ENCODE measurements at regions not wholly inside any gene's neighbourhood (a gene's known extent, or its start where the extent isn't known, plus 50 kb on each side); places are given as distances from the start of the nearest gene placed in this dataset.

DNA sequence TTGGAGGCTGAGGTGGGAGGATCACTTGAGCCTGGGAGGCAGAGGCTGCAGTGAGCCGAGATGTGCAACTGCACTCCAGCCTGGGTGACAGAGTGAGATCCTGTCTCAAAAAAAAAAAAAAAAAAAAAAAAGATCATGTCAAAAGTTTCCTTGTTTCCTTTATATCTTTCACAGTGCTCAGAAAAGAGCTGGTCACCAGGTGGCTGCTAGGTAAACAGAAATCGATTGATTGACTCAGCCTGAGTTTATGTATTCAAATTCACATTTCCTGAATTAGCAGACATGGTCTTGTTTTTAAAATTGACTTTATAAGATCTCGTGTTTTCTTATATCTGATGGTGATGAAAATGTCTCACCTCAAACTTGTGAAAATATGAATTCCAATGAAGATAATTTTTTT lies 261.8 kb upstream of the FANCL start:
- no TSS peak for BruUV-seq (replicated peaks)
- Histone ChIP-seq H3K36me3 (ENCODE audit: low read depth) (no peaks in the 10 kb centered on the region), H2AFZ (no peak overlapping the region), H3K4me1 (replicated peaks; ENCODE audit: insufficient read depth) (no peaks in the 10 kb centered on the region), H3K27ac (no peak overlapping the region), H3F3A (ENCODE audit: insufficient read depth, low read depth) (no peaks in the 10 kb centered on the region), H3K9me2 (ENCODE audit: insufficient read depth) (no peaks in the 10 kb centered on the region), H3K4me3 (no peak overlapping the region), H3K4me2 (no peak overlapping the region), H3K27me3 (ENCODE audit: insufficient read depth, low read depth) (no peaks in the 10 kb centered on the region), H3K9me3 (ENCODE audit: insufficient read depth, low read depth) (no peaks in the 10 kb centered on the region), H3K79me2 (ENCODE audit: low read depth) (no peaks in the 10 kb centered on the region), H4K20me1 (ENCODE audit: insufficient read depth) (no peaks in the 10 kb centered on the region)
- intact Hi-C loops (cut with micrococcal nuclease; ENCODE audit: unreplicated experiment) = no loop called here
- DNase-seq = no peak
- ChIA-PET CTCF (no interaction called here), POLR2A (ENCODE audit: unreplicated experiment) (no interaction called here)
- TF ChIP-seq CTCF (conservative IDR thresholded peaks at IDR 0.05) (no peak), EZH2 (IDR thresholded peaks at IDR 0.05; ENCODE audit: low read depth) (no peak)

DNA sequence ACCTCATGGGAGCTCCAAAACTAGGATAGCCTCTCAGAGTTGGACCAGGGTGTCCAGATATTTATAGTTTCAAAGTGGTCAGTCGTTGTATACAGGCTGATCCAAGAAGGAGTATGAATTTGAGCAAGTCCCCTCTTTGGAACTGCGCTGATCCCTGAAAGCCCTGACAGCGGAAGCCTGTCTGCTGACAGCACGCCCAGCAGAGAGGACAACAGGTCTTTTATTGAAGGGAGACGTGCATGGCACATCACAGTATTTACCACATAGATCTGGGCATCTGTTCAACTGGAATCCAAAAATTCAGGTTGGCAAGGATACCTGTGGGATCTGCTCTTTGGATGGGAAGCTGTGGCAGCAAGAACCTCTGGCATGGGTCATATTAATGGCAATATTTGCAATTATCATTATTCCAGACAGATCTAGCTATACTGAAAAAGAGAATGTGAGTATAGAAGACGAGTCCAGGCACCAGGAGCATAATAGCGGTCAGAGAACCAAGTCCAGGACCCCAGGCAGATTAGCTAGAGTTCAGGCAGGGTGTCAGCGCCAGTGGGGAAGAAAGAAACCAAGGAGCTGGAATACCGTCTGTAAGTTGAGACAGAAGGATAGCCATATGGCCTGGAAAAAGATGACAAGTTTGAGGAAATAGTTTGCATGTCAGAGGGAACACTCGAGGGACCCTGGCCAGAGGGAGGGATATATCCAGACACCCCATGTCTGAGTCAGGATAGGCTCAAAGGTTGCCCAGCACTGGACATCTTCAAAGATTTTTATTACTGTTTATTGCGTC lies 260.4 kb upstream of the FANCL start:
- no peaks in the 10 kb centered on the region for H3K36me3 ChIP-seq (ENCODE audit: low read depth)
- no peak overlapping the region for H3K4me2 ChIP-seq
- H2AFZ ChIP-seq = no peak overlapping the region
- peaks cover 10% of the 10 kb centered on the region; the same call in 1 of the 2 replicates for H3K4me1 ChIP-seq (replicated peaks; ENCODE audit: insufficient read depth)
- H3K79me2 ChIP-seq (ENCODE audit: low read depth) = no peaks in the 10 kb centered on the region
- POLR2A ChIA-PET (ENCODE audit: unreplicated experiment) = no interaction called here
- CTCF ChIA-PET = no interaction called here
- no peaks in the 10 kb centered on the region for H3K9me3 ChIP-seq (ENCODE audit: insufficient read depth, low read depth)
- TF ChIP-seq CTCF (conservative IDR thresholded peaks at IDR 0.05) (no peak), EZH2 (IDR thresholded peaks at IDR 0.05; ENCODE audit: low read depth) (no peak)
- BruUV-seq (replicated peaks) = no TSS peak
- no peaks in the 10 kb centered on the region for H3F3A ChIP-seq (ENCODE audit: insufficient read depth, low read depth)
- no peak overlapping the region for H3K27ac ChIP-seq
- no peaks in the 10 kb centered on the region for H3K9me2 ChIP-seq (ENCODE audit: insufficient read depth)
- DNase-seq = no peak
- intact Hi-C loops (cut with micrococcal nuclease; ENCODE audit: unreplicated experiment) = no loop called here
- H3K4me3 ChIP-seq = no peak overlapping the region
- no peaks in the 10 kb centered on the region for H3K27me3 ChIP-seq (ENCODE audit: insufficient read depth, low read depth)
- no peaks in the 10 kb centered on the region; the same call in 1 of the 2 replicates for H4K20me1 ChIP-seq (ENCODE audit: insufficient read depth)

GRCh38 chr2:58497168-58497567 lies 256.0 kb upstream of the FANCL start:
- Histone ChIP-seq H3K9me2 (ENCODE audit: insufficient read depth) (no peaks in the 10 kb centered on the region), H3K27ac (no peak overlapping the region), H4K20me1 (ENCODE audit: insufficient read depth) (no peaks in the 10 kb centered on the region; the same call in 1 of the 2 replicates), H3K9me3 (ENCODE audit: insufficient read depth, low read depth) (no peaks in the 10 kb centered on the region), H3K4me1 (replicated peaks; ENCODE audit: insufficient read depth) (peaks cover 12% of the 10 kb centered on the region; the same call in 1 of the 2 replicates), H2AFZ (peak overlapping the region; percentile 58; the same call in 1 of the 2 replicates), H3K36me3 (ENCODE audit: low read depth) (no peaks in the 10 kb centered on the region), H3F3A (ENCODE audit: insufficient read depth, low read depth) (no peaks in the 10 kb centered on the region), H3K27me3 (ENCODE audit: insufficient read depth, low read depth) (no peaks in the 10 kb centered on the region), H3K4me3 (no peak overlapping the region), H3K79me2 (ENCODE audit: low read depth) (no peaks in the 10 kb centered on the region), H3K4me2 (0 out of 2 replicates have a peak overlapping the region, but pooled peaks have one; percentile 7)
- POLR2A ChIA-PET (ENCODE audit: unreplicated experiment) = no interaction called here
- CTCF ChIA-PET = no interaction called here
- intact Hi-C loops (cut with micrococcal nuclease; ENCODE audit: unreplicated experiment) = no loop called here
- no peak for DNase-seq
- no TSS peak for BruUV-seq (replicated peaks)
- TF ChIP-seq CTCF (conservative IDR thresholded peaks at IDR 0.05) = no peak
- TF ChIP-seq EZH2 (IDR thresholded peaks at IDR 0.05; ENCODE audit: low read depth) = no peak

Data from PC-9 (cell line).